ENCODE measurements at regions not wholly inside any gene's neighbourhood (a gene's known extent, or its start where the extent isn't known, plus 50 kb on each side); places are given as distances from the start of the nearest gene placed in this dataset.

DNA sequence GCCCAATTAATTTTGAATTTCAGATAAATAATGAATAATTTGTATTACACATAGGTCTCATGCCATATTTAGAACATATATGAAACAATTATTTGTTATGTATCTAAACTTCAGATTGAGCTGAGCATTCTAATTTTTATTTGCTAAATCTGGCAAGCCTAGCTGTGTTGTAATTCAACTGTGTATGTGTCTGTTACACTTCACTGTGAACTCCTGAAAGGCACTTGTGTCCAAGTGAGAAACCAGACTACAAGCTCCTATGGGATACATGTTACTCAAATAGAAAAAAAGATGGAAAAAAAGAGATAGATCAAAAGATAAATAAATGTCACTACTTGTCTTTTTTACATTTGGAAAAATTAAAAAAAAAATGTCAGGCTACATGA, 56.5 kb upstream of the ANKRD55 start (continued):
- TF ChIP-seq ATAD3A (CRISPR knock-in tag; IDR thresholded peaks at IDR 0.05) (no peak), ZNF737 (CRISPR knock-in tag; IDR thresholded peaks at IDR 0.05; ENCODE audit: borderline replicate concordance) (no peak), MYPOP (CRISPR knock-in tag; IDR thresholded peaks at IDR 0.05) (no peak), NCOR1 (IDR thresholded peaks at IDR 0.05; ENCODE audit: borderline replicate concordance, low read length) (no peak)
- TF ChIP-seq, protein P1, sequence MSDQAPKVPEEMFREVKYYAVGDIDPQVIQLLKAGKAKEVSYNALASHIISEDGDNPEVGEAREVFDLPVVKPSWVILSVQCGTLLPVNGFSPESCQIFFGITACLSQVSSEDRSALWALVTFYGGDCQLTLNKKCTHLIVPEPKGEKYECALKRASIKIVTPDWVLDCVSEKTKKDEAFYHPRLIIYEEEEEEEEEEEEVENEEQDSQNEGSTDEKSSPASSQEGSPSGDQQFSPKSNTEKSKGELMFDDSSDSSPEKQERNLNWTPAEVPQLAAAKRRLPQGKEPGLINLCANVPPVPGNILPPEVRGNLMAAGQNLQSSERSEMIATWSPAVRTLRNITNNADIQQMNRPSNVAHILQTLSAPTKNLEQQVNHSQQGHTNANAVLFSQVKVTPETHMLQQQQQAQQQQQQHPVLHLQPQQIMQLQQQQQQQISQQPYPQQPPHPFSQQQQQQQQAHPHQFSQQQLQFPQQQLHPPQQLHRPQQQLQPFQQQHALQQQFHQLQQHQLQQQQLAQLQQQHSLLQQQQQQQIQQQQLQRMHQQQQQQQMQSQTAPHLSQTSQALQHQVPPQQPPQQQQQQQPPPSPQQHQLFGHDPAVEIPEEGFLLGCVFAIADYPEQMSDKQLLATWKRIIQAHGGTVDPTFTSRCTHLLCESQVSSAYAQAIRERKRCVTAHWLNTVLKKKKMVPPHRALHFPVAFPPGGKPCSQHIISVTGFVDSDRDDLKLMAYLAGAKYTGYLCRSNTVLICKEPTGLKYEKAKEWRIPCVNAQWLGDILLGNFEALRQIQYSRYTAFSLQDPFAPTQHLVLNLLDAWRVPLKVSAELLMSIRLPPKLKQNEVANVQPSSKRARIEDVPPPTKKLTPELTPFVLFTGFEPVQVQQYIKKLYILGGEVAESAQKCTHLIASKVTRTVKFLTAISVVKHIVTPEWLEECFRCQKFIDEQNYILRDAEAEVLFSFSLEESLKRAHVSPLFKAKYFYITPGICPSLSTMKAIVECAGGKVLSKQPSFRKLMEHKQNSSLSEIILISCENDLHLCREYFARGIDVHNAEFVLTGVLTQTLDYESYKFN (CRISPR knock-in tag; conservative IDR thresholded peaks at IDR 0.05), result no peak
- TF ChIP-seq, protein P2, sequence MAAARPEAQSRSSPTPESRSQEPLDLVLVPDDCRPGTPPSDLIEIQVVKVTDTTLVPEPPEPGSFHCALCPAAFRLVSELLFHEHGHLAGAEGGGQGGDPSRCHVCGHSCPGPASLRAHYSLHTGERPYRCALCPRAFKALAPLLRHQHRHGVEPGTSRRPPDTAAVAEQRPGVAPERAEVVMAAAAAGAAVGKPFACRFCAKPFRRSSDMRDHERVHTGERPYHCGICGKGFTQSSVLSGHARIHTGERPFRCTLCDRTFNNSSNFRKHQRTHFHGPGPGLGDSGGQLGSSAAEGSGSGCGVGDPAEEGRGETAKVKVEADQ (CRISPR knock-in tag; IDR thresholded peaks at IDR 0.05; ENCODE audit: borderline replicate concordance), result no peak

DNA sequence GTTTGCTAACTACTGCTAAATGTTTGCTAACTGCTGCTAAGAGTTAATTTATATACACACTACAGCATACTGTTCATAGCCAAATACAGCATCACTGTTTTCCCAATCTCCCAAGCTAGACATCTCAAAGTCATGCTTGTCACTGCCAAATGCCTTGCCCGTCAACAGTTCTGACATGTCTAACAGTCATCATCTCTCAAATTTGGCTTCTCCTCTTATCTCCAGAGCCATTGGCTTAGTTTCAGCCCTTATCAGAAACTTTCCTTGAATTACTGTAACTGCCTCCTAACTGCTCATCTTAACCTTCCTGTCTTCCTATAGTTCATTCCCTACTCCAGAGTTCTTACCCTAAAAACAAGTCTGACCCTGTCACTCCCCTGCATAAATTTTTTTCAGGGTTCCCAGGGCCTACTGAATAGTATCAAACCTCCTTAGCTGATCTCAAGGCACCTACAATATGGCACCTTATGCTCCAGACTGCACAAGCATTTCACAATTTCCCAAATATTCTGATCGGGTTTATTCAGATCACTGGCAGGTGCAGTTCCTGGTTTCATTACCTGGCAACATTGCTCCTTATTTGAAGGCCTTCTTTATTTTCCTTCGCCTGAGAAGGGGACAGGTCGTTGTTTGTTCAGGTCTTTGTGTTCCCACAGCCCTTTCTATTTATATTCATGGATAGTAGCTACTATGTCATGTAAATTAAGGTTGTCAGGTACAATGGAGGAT, 55.9 kb upstream of the ANKRD55 start:
- Histone ChIP-seq H3K27me3 (ENCODE audit: control insufficient read depth in 1 of 2, insufficient read depth in 2 of 2, low read length in 2 of 2) (no peaks in the 10 kb centered on the region), H3K4me3 (replicated peaks in 1 of 3; ENCODE audit: insufficient read depth in 1 of 3, low read depth in 2 of 3, low read length in 3 of 3) (no peak overlapping the region), H3K4me1 (ENCODE audit: insufficient read depth, low read length) (peaks cover 27% of the 10 kb centered on the region), H3K4me2 (ENCODE audit: low read depth, low read length) (no peak overlapping the region), H3K79me2 (ENCODE audit: insufficient read depth, low read length) (no peaks in the 10 kb centered on the region), H4K20me1 (ENCODE audit: insufficient read depth, low read length) (no peaks in the 10 kb centered on the region), H3K36me3 (replicated peaks in 1 of 2; ENCODE audit: control insufficient read depth in 1 of 2, insufficient read depth in 2 of 2, low read length in 2 of 2) (no peaks in the 10 kb centered on the region), H3K9ac (ENCODE audit: insufficient read depth, low read depth, low read length) (no peak overlapping the region), H2AFZ (ENCODE audit: low read length) (no peak overlapping the region), H3K9me3 (ENCODE audit: low read length) (no peaks in the 10 kb centered on the region), H3K27ac (ENCODE audit: extremely low read length, insufficient read depth, low read length) (no peak overlapping the region)
- in situ Hi-C loops (cut with HindIII; ENCODE audit: extremely low pct_ligation_motif_present, low pct_unique_long_range_greater_than_20kb), result no loop called here
- ChIA-PET CTCF (ENCODE audit: low intra/inter-chr PET ratio, low total read pairs) (no interaction called here), POLR2A (no interaction called here)
- no TSS peak for BruUV-seq (replicated peaks)
- intact Hi-C loops (cut with micrococcal nuclease; ENCODE audit: unreplicated experiment), result no loop called here
- no peak for FAIRE-seq
- DNase-seq (ENCODE audit: low spot score), result no peak
- WGBS (ENCODE audit: low lambda C conversion rate), result 76% methylated on average over 4 of the region's 4 CpGs
- ATAC-seq, result no peak
- TF ChIP-seq ZKSCAN1 (IDR thresholded peaks at IDR 0.05; ENCODE audit: low read length) (no peak), KAT8 (CRISPR knock-in tag; IDR thresholded peaks at IDR 0.05) (no peak), ZBTB1 (CRISPR knock-in tag; IDR thresholded peaks at IDR 0.05; ENCODE audit: borderline replicate concordance) (no peak), YEATS2 (CRISPR knock-in tag; IDR thresholded peaks at IDR 0.05; ENCODE audit: borderline replicate concordance) (no peak), ZNF432 (CRISPR knock-in tag; IDR thresholded peaks at IDR 0.05; ENCODE audit: borderline replicate concordance) (no peak), ZEB1 (IDR thresholded peaks at IDR 0.05; ENCODE audit: insufficient replicate concordance, low read depth) (no peak), HES4 (CRISPR knock-in tag; IDR thresholded peaks at IDR 0.05; ENCODE audit: borderline replicate concordance) (no peak), TIGD3 (CRISPR knock-in tag; IDR thresholded peaks at IDR 0.05; ENCODE audit: borderline replicate concordance) (no peak)
- TF ChIP-seq, protein P3, sequence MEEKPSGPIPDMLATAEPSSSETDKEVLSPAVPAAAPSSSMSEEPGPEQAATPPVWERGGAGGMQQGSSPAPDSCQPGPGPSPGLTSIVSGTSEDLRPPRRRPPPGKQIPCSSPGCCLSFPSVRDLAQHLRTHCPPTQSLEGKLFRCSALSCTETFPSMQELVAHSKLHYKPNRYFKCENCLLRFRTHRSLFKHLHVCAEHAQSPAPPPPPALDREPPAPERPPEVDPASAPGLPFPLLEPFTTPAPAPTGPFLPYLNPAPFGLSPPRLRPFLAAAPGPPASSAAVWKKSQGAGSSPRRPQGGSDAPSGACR (CRISPR knock-in tag; IDR thresholded peaks at IDR 0.05), result no peak

Data from HepG2 (cell line).